ENCODE measurements at regions not wholly inside any gene's neighbourhood (a gene's known extent, or its start where the extent isn't known, plus 50 kb on each side); places are given as distances from the start of the nearest gene placed in this dataset.

GRCh38 chr6:144847916-144848315 lies 562.8 kb downstream of the UTRN start:
- no peak for DNase-seq (ENCODE audit: low spot score)
- intact Hi-C loops (cut with micrococcal nuclease) = no loop called here
- Mint-ChIP-seq H3K36me3 (ENCODE audit: low read depth) (peaks cover 31% of the 10 kb centered on the region), H3K27ac (no peak overlapping the region), H3K4me1 (ENCODE audit: low read depth) (no peaks in the 10 kb centered on the region), H3K27me3 (ENCODE audit: insufficient read depth) (no peaks in the 10 kb centered on the region), H3K9me3 (no peaks in the 10 kb centered on the region), H3K4me3 (no peak overlapping the region)

DNA sequence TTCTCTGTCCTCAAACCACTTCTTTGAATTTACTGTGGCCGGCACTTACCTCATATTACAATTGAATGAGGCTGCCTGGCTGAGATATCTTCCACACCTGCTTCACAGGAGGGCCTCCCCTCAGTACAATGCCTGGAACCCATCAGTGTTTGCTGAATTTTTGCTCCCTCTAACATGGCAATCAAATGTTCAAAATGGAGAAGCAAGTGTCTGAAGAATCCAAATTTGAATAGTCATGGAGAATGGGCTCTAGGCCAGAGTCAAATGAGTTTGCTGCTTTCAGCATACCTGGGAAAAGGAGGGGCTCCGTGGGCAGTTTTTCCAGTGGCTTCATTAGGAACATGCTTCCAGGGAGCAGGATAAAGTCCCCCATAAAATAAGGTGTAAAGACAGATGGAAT lies 564.8 kb downstream of the UTRN start:
- no peaks in the 10 kb centered on the region for H3K9me3 Mint-ChIP-seq
- intact Hi-C loops (cut with micrococcal nuclease) = no loop called here
- no peak overlapping the region for H3K27ac Mint-ChIP-seq
- no peak overlapping the region for H3K4me3 Mint-ChIP-seq
- no peaks in the 10 kb centered on the region for H3K4me1 Mint-ChIP-seq (ENCODE audit: low read depth)
- DNase-seq (ENCODE audit: low spot score) = no peak
- no peaks in the 10 kb centered on the region for H3K27me3 Mint-ChIP-seq (ENCODE audit: insufficient read depth)
- peaks cover 33% of the 10 kb centered on the region for H3K36me3 Mint-ChIP-seq (ENCODE audit: low read depth)

GRCh38 chr6:144853603-144854002 lies 568.5 kb downstream of the UTRN start:
- H3K27ac Mint-ChIP-seq = no peak overlapping the region
- no peak for DNase-seq (ENCODE audit: low spot score)
- H3K36me3 Mint-ChIP-seq (ENCODE audit: low read depth) = peaks cover 22% of the 10 kb centered on the region
- H3K27me3 Mint-ChIP-seq (ENCODE audit: insufficient read depth) = no peaks in the 10 kb centered on the region
- no peak overlapping the region for H3K4me3 Mint-ChIP-seq
- no peaks in the 10 kb centered on the region for H3K4me1 Mint-ChIP-seq (ENCODE audit: low read depth)
- H3K9me3 Mint-ChIP-seq = no peaks in the 10 kb centered on the region
- intact Hi-C loops (cut with micrococcal nuclease) = no loop called here

DNA sequence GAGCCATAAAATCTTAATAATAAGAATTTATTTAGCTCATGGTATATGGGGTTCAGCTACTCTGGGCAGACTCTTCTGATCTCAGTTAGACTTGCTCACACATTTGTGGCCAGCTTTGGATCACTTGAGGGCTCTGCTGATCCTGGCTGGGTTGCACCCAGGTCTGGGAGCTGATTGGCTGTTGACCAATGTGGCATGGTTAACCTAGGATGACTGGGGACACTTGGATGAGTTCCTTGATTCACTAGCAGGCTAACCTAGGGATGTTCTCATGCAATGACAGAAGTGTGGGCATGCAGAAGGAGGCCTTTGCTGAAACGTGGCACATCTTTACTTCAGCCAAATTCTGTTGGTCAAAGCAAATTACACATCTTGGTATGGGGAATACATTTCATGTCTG lies 569.5 kb downstream of the UTRN start:
- Mint-ChIP-seq H3K27ac (no peak overlapping the region), H3K9me3 (no peaks in the 10 kb centered on the region), H3K4me3 (no peak overlapping the region), H3K4me1 (ENCODE audit: low read depth) (no peaks in the 10 kb centered on the region), H3K36me3 (ENCODE audit: low read depth) (peaks cover 18% of the 10 kb centered on the region), H3K27me3 (ENCODE audit: insufficient read depth) (peaks cover 2% of the 10 kb centered on the region)
- intact Hi-C loops (cut with micrococcal nuclease) = no loop called here
- DNase-seq (ENCODE audit: low spot score) = no peak

GRCh38 chr6:144855375-144855774 lies 570.2 kb downstream of the UTRN start:
- H3K36me3 Mint-ChIP-seq (ENCODE audit: low read depth) = peaks cover 17% of the 10 kb centered on the region
- no peak overlapping the region for H3K27ac Mint-ChIP-seq
- H3K9me3 Mint-ChIP-seq = no peaks in the 10 kb centered on the region
- DNase-seq (ENCODE audit: low spot score) = no peak
- H3K27me3 Mint-ChIP-seq (ENCODE audit: insufficient read depth) = peaks cover 2% of the 10 kb centered on the region
- intact Hi-C loops (cut with micrococcal nuclease) = no loop called here
- H3K4me3 Mint-ChIP-seq = no peak overlapping the region
- no peaks in the 10 kb centered on the region for H3K4me1 Mint-ChIP-seq (ENCODE audit: low read depth)

DNA sequence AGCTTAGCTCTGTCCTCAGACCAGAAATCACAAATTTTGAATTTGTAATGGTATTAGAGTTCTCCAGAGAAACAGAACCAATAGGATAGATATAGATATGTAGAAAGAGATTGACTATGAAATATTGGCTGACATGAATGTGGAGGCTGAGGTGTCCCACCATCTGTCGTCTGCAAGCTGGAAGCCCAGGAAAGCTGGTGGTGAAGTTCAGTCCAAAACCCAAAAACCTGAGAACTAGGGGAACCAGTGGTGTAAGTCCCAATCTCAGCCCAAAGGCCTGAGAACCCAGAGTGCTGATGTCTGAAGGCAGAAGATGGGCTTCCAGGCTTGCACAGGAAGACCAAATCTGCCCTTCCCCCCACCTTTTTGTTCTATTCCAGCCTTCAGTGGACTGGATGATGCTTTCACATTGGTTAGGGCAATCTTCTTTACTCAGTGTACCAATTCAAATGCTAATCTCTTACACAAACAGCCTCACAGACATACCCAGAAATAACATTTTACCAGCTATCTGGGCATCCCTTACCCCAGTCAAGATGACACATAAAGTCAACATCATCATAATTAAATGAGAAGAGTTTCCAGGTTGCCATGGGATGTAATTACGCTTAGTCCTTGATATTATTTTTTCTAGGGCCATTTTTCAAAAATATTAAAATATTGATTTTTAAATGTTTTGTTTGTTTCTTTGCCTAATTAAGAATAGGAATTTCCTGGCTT lies 570.8 kb downstream of the UTRN start:
- DNase-seq (ENCODE audit: low spot score) = no peak
- peaks cover 2% of the 10 kb centered on the region for H3K27me3 Mint-ChIP-seq (ENCODE audit: insufficient read depth)
- peaks cover 12% of the 10 kb centered on the region for H3K36me3 Mint-ChIP-seq (ENCODE audit: low read depth)
- intact Hi-C loops (cut with micrococcal nuclease) = no loop called here
- no peak overlapping the region for H3K27ac Mint-ChIP-seq
- H3K4me3 Mint-ChIP-seq = no peak overlapping the region
- H3K9me3 Mint-ChIP-seq = no peaks in the 10 kb centered on the region
- no peaks in the 10 kb centered on the region for H3K4me1 Mint-ChIP-seq (ENCODE audit: low read depth)

- Mint-ChIP-seq H3K36me3 (ENCODE audit: low read depth) (peaks cover 9% of the 10 kb centered on the region), H3K27me3 (ENCODE audit: insufficient read depth) (peaks cover 2% of the 10 kb centered on the region), H3K4me3 (no peak overlapping the region), H3K9me3 (no peaks in the 10 kb centered on the region), H3K4me1 (ENCODE audit: low read depth) (no peaks in the 10 kb centered on the region), H3K27ac (no peak overlapping the region)
- DNase-seq (ENCODE audit: low spot score) = no peak
- intact Hi-C loops (cut with micrococcal nuclease) = no loop called here
These were observed 571.5 kb downstream of the UTRN start for GRCh38 chr6:144856622-144857021.

DNA sequence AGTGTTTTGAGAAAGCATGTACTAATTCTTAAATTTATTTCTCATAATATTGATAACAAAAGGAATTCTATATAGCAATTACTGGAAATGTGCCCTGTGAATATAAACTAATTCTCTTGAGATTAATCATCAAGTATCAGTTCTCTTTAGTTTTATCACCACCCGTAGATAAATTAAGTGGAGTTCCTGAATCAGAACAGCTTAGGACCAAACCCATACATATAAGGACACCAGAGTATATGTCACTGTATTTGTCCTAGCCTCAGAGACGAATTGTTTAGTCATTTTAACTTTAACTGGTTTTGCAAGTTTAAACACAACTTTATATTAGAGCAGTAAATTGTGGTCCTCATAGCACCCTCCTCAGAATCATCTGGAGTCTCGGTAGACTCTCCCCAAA lies 572.0 kb downstream of the UTRN start:
- Mint-ChIP-seq H3K27me3 (ENCODE audit: insufficient read depth) (peaks cover 3% of the 10 kb centered on the region), H3K4me1 (ENCODE audit: low read depth) (no peaks in the 10 kb centered on the region), H3K36me3 (ENCODE audit: low read depth) (peaks cover 9% of the 10 kb centered on the region), H3K4me3 (no peak overlapping the region), H3K9me3 (peaks cover 2% of the 10 kb centered on the region), H3K27ac (no peak overlapping the region)
- no peak for DNase-seq (ENCODE audit: low spot score)
- intact Hi-C loops (cut with micrococcal nuclease) = no loop called here

DNA sequence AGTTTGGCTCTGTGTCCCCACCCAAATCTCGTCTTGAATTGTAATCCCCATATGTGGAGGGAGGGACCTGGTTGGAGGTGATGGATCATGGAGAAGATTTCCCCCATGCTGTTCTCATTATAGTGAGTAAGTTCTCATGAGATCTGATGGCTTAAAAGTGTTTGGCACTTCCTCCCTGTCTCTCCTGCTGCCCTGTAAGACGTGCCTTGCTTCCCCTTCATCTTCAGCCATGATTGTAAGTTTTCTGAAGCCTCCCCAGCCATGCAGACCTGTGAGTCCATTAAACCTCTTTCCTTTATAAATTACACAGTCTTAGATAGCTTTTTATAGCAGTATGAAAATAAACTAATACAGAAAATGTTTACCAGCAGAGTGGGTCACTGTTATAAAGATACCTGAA lies 577.6 kb downstream of the UTRN start:
- Mint-ChIP-seq H3K27me3 (ENCODE audit: insufficient read depth) (peaks cover 7% of the 10 kb centered on the region), H3K9me3 (peaks cover 31% of the 10 kb centered on the region), H3K36me3 (ENCODE audit: low read depth) (no peaks in the 10 kb centered on the region), H3K4me3 (no peak overlapping the region), H3K4me1 (ENCODE audit: low read depth) (no peaks in the 10 kb centered on the region), H3K27ac (no peak overlapping the region)
- no peak for DNase-seq (ENCODE audit: low spot score)
- intact Hi-C loops (cut with micrococcal nuclease) = no loop called here

DNA sequence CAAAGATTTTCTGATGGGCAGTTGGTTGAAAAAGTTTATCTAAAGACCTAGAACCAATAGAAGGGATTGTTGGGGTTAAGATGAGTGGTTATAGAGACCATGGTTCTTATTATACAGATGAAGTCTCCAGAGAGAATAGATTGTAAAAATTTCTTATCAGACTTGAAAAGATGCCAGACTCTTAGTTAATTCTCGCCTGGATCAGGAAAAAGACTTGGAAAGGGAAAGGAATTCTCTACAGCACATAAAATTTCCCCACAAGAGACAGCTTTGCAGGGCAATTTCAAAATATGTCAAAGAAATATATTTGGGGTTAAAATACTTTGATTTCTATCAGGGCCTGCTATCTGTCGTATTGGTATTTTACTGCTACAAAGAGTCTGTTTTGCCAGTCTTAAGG lies 582.6 kb downstream of the UTRN start:
- H3K36me3 Mint-ChIP-seq (ENCODE audit: low read depth) = no peaks in the 10 kb centered on the region

GRCh38 chr6:144870782-144871181 lies 585.6 kb downstream of the UTRN start:
- no peak overlapping the region for H3K27ac Mint-ChIP-seq
- no peaks in the 10 kb centered on the region for H3K9me3 Mint-ChIP-seq
- intact Hi-C loops (cut with micrococcal nuclease) = no loop called here
- H3K27me3 Mint-ChIP-seq (ENCODE audit: insufficient read depth) = peaks cover 2% of the 10 kb centered on the region
- H3K36me3 Mint-ChIP-seq (ENCODE audit: low read depth) = no peaks in the 10 kb centered on the region
- DNase-seq (ENCODE audit: low spot score) = no peak
- H3K4me3 Mint-ChIP-seq = no peak overlapping the region
- no peaks in the 10 kb centered on the region for H3K4me1 Mint-ChIP-seq (ENCODE audit: low read depth)

More for the DNA sequence above, 582.6 kb downstream of the UTRN start:
- H3K9me3 Mint-ChIP-seq = peaks cover 23% of the 10 kb centered on the region
- H3K27me3 Mint-ChIP-seq (ENCODE audit: insufficient read depth) = peaks cover 4% of the 10 kb centered on the region
- H3K4me3 Mint-ChIP-seq = no peak overlapping the region
- intact Hi-C loops (cut with micrococcal nuclease) = no loop called here
- H3K27ac Mint-ChIP-seq = no peak overlapping the region
- H3K4me1 Mint-ChIP-seq (ENCODE audit: low read depth) = no peaks in the 10 kb centered on the region
- no peak for DNase-seq (ENCODE audit: low spot score)

- Mint-ChIP-seq H3K36me3 (ENCODE audit: low read depth) (no peaks in the 10 kb centered on the region), H3K4me1 (ENCODE audit: low read depth) (no peaks in the 10 kb centered on the region), H3K27me3 (ENCODE audit: insufficient read depth) (peaks cover 4% of the 10 kb centered on the region), H3K27ac (no peak overlapping the region), H3K4me3 (no peak overlapping the region), H3K9me3 (no peaks in the 10 kb centered on the region)
- no peak for DNase-seq (ENCODE audit: low spot score)
- intact Hi-C loops (cut with micrococcal nuclease) = no loop called here
These were observed 588.7 kb downstream of the UTRN start for GRCh38 chr6:144873623-144874378.

GRCh38 chr6:144876689-144877088 lies 591.6 kb downstream of the UTRN start:
- H3K4me1 Mint-ChIP-seq (ENCODE audit: low read depth) = no peaks in the 10 kb centered on the region
- H3K27me3 Mint-ChIP-seq (ENCODE audit: insufficient read depth) = peaks cover 7% of the 10 kb centered on the region
- intact Hi-C loops (cut with micrococcal nuclease) = no loop called here
- H3K27ac Mint-ChIP-seq = no peak overlapping the region
- H3K36me3 Mint-ChIP-seq (ENCODE audit: low read depth) = no peaks in the 10 kb centered on the region
- H3K4me3 Mint-ChIP-seq = no peak overlapping the region
- no peaks in the 10 kb centered on the region for H3K9me3 Mint-ChIP-seq
- DNase-seq (ENCODE audit: low spot score) = no peak

All from activated T-helper 1 cell treated with anti-CD3 and anti-CD28 coated beads, Interleukin-12 subunit alpha, Interleukin-12 subunit beta, Interleukin-2, Interleukin-4 antibody, amounts not matched to agents 30 ng/mL and 10 ng/mL and 1 ng/mL, durations not matched to agents 14 hours and 24 hours and 36 hours (primary cell).